BE2C (cell line): ENCODE measurements at regions not wholly inside any gene's neighbourhood (a gene's known extent, or its start where the extent isn't known, plus 50 kb on each side); places are given as distances from the start of the nearest gene placed in this dataset.

Experiments used
- DNase-seq: peaks from one replicate; pipeline ENCODE4 v3.0.0-alpha.2; 2020
- H3K27me3 ChIP-seq: fragments of 250-450 bp; sonication (Bioruptor Pico); 2 replicates; pipeline ENCODE4 v1.5.1; 2020; ENCODE audit warnings: mild to moderate bottlenecking
- H3K36me3 ChIP-seq: fragments of 250-450 bp; sonication (Bioruptor Pico); 2 replicates; pipeline ENCODE4 v1.5.1; 2020; ENCODE audit warnings: mild to moderate bottlenecking
- H3K4me1 ChIP-seq: fragments of 250-450 bp; sonication (Bioruptor Pico); 2 replicates; pipeline ENCODE4 v1.5.1; 2020
- H3K4me3 ChIP-seq: 2 replicates; pipeline ENCODE4 v1.5.1; 2011; ENCODE audit warnings: low read depth, low read length
- H3K9me3 ChIP-seq: fragments of 250-450 bp; sonication (Bioruptor Pico); 2 replicates; pipeline ENCODE4 v1.5.1; 2020
- TF ChIP-seq, protein P1 (sequence below): IDR thresholded peaks from 2 replicates; pipeline ENCODE4 v1.5.1; 2012; ENCODE audit warnings: mild to moderate bottlenecking, low read depth, low read length

GRCh38 chr22:49166211-49166610, 661.5 kb downstream of the BRD1 start:
- Histone ChIP-seq H3K4me1 (no peaks in the 10 kb centered on the region), H3K9me3 (no peaks in the 10 kb centered on the region), H3K36me3 (no peaks in the 10 kb centered on the region), H3K4me3 (no peak overlapping the region), H3K27me3 (no peaks in the 10 kb centered on the region)
- TF ChIP-seq, protein P1, sequence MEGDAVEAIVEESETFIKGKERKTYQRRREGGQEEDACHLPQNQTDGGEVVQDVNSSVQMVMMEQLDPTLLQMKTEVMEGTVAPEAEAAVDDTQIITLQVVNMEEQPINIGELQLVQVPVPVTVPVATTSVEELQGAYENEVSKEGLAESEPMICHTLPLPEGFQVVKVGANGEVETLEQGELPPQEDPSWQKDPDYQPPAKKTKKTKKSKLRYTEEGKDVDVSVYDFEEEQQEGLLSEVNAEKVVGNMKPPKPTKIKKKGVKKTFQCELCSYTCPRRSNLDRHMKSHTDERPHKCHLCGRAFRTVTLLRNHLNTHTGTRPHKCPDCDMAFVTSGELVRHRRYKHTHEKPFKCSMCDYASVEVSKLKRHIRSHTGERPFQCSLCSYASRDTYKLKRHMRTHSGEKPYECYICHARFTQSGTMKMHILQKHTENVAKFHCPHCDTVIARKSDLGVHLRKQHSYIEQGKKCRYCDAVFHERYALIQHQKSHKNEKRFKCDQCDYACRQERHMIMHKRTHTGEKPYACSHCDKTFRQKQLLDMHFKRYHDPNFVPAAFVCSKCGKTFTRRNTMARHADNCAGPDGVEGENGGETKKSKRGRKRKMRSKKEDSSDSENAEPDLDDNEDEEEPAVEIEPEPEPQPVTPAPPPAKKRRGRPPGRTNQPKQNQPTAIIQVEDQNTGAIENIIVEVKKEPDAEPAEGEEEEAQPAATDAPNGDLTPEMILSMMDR, result no peak
- DNase-seq, result no peak

- Histone ChIP-seq H3K9me3 (no peaks in the 10 kb centered on the region; the same call in 1 of the 2 replicates), H3K4me3 (no peak overlapping the region), H3K36me3 (no peaks in the 10 kb centered on the region), H3K4me1 (no peaks in the 10 kb centered on the region), H3K27me3 (no peaks in the 10 kb centered on the region)
- TF ChIP-seq, protein P1, result no peak
- DNase-seq, result peak; percentile 4
These were observed 662.8 kb downstream of the BRD1 start for GRCh38 chr22:49164773-49165320.

DNA sequence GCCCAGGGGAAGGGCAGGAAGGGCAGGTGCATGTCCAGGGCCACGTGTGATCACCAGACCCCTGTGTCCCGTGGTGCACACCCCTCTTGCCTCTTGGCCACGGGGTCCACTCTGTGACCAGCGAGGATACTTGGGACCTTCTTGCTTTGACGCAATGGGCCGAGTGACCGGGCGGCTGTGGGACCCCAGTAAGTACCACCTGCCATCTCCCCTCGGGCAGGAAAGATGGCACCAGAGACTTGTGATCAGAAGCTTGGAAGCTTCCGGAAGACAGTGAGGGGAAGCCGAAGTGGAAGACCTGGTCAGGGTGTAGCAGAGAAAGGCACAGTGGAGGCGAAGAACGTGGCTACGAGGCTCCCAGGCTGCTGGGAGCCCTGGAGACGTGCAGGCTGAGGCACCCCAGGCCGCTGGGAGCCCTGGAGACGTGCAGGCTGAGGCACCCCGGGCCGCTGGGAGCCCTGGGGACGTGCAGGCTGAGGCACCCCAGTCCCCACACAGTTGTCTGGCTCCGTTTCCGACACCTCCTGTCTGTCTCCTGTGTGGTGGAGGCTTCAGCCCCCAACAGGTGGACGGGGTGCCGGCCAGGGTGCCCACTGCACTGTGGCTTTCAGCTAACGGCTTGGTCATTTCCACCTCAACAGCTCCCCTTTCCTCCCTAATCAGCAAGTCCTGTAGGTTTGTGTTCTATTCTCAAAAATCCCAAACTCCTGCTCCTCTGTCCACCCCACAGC, 663.5 kb downstream of the BRD1 start:
- Histone ChIP-seq H3K4me1 (no peaks in the 10 kb centered on the region), H3K36me3 (no peaks in the 10 kb centered on the region), H3K27me3 (no peaks in the 10 kb centered on the region), H3K9me3 (no peaks in the 10 kb centered on the region; the same call in 1 of the 2 replicates), H3K4me3 (no peak overlapping the region)
- TF ChIP-seq, protein P1, result no peak
- DNase-seq, result no peak

DNA sequence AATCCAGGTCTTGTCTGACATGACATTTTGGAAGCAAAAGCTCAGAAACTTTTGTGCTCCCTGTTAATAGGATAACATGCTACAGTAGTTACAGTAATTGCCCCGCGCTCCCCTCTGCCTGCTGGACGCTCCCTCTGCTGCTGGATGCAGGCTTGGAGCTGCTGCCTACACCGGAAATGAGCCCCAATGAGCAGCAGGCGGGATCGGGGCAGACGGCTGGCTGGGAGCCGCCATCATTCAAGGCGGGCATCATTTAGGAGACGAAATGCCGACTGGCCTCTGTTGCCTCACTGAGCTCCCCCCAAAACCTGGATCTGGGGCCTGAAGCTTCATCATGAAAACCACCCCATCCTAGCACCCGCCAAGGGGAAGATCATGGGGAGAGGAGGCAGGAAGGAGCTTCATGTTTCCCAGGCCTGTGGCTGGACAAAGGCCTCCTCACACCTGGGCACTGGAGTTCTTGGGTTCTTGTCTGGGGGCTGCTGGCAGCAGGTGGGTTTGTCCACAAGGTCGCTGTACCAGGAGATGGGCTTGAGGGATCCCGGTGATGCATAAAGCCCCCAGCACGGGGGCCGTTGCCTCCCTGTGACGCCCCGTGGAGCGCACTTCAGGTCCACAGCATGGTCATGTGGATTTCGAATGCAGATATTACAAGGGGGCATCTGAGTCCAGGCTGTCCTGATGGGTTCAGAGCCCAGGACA, 664.3 kb downstream of the BRD1 start:
- Histone ChIP-seq H3K9me3 (no peaks in the 10 kb centered on the region; the same call in 1 of the 2 replicates), H3K4me1 (no peaks in the 10 kb centered on the region), H3K27me3 (no peaks in the 10 kb centered on the region), H3K4me3 (no peak overlapping the region), H3K36me3 (no peaks in the 10 kb centered on the region)
- TF ChIP-seq, protein P1, result no peak
- no peak for DNase-seq

DNA sequence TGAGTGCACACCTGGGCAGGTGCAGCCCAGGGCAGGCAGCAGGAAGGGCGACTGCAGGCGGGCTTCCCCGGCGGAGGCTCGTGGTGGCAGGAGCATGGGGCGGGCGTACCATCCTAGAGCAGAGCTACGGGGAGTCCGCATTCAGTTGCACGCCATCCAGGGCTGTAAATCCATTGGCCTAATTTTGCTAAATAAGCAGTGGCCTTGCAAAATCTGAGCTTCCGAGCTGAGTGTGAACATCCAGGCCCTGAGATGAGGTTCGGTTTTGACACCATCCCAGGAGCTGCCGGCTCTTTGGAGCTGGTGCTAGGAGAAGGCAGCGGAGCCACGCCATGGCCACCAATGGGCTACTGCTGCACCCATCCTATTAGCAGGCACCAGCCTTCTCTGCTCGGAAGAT, 664.8 kb downstream of the BRD1 start:
- Histone ChIP-seq H3K9me3 (no peaks in the 10 kb centered on the region; the same call in 1 of the 2 replicates), H3K4me3 (no peak overlapping the region), H3K4me1 (no peaks in the 10 kb centered on the region), H3K36me3 (no peaks in the 10 kb centered on the region), H3K27me3 (no peaks in the 10 kb centered on the region)
- TF ChIP-seq, protein P1, result no peak
- no peak for DNase-seq
